Skeletal muscle cell (primary cell): ENCODE measurements at regions not wholly inside any gene's neighbourhood (a gene's known extent, or its start where the extent isn't known, plus 50 kb on each side); places are given as distances from the start of the nearest gene placed in this dataset.

ENCODE experiments used
- DNase-seq: peaks from one replicate; pipeline ENCODE4 v3.0.0-alpha.2; 2010; ENCODE audit warnings: low read depth
- H3K4me3 ChIP-seq: 2 replicates; pipeline ENCODE4 v1.5.1; 2011; ENCODE audit warnings: low read depth, mild to moderate bottlenecking, control low read depth, low read length, moderate library complexity

- no peak overlapping the region for H3K4me3 ChIP-seq
Measured at GRCh38 chr14:26213846-26214575, 383.8 kb downstream of the NOVA1 start.

GRCh38 chr14:26209699-26210098, 388.1 kb downstream of the NOVA1 start:
- DNase-seq = no peak
- H3K4me3 ChIP-seq = no peak overlapping the region

More at GRCh38 chr14:26213846-26214575, 383.8 kb downstream of the NOVA1 start:
- DNase-seq = no peak

GRCh38 chr14:26206640-26207039, 391.2 kb downstream of the NOVA1 start:
- no peak overlapping the region for H3K4me3 ChIP-seq
- DNase-seq = no peak

GRCh38 chr14:26204728-26205479, 392.9 kb downstream of the NOVA1 start:
- no peak for DNase-seq
- H3K4me3 ChIP-seq = peak overlapping the region; percentile 43

- DNase-seq = no peak
- peak overlapping the region; percentile 43 for H3K4me3 ChIP-seq
Measured at GRCh38 chr14:26204366-26204727, 393.5 kb downstream of the NOVA1 start.

GRCh38 chr14:26200687-26201086, 397.1 kb downstream of the NOVA1 start:
- H3K4me3 ChIP-seq = no peak overlapping the region
- DNase-seq = peak; percentile 40

- no peak overlapping the region for H3K4me3 ChIP-seq
- DNase-seq = peak; percentile 64
Measured at GRCh38 chr14:26199590-26200370, 398.1 kb downstream of the NOVA1 start.

GRCh38 chr14:26199096-26199495, 398.7 kb downstream of the NOVA1 start:
- H3K4me3 ChIP-seq = no peak overlapping the region
- DNase-seq = no peak

- H3K4me3 ChIP-seq = no peak overlapping the region
- no peak for DNase-seq
Measured at GRCh38 chr14:26194816-26195215, 403.0 kb downstream of the NOVA1 start.

- no peak overlapping the region for H3K4me3 ChIP-seq
- no peak for DNase-seq
Measured at GRCh38 chr14:26191671-26192070, 406.2 kb downstream of the NOVA1 start.

GRCh38 chr14:26191123-26191522, 406.7 kb downstream of the NOVA1 start:
- no peak overlapping the region for H3K4me3 ChIP-seq
- DNase-seq = no peak

GRCh38 chr14:26190646-26191045, 407.2 kb downstream of the NOVA1 start:
- no peak for DNase-seq
- H3K4me3 ChIP-seq = no peak overlapping the region

GRCh38 chr14:26187996-26188620, 409.7 kb downstream of the NOVA1 start:
- DNase-seq = peak; percentile 67
- no peak overlapping the region for H3K4me3 ChIP-seq

- no peak for DNase-seq
Measured at GRCh38 chr14:26180221-26180620, 417.6 kb downstream of the NOVA1 start.

GRCh38 chr14:26175658-26176057, 422.2 kb downstream of the NOVA1 start:
- no peak for DNase-seq

More at GRCh38 chr14:26180221-26180620, 417.6 kb downstream of the NOVA1 start:
- no peak overlapping the region for H3K4me3 ChIP-seq

GRCh38 chr14:26174395-26174794, 423.4 kb downstream of the NOVA1 start:
- DNase-seq = no peak
- no peak overlapping the region for H3K4me3 ChIP-seq

More at GRCh38 chr14:26175658-26176057, 422.2 kb downstream of the NOVA1 start:
- no peak overlapping the region for H3K4me3 ChIP-seq

GRCh38 chr14:26173581-26174110, 424.2 kb downstream of the NOVA1 start:
- DNase-seq = no peak
- no peak overlapping the region for H3K4me3 ChIP-seq

GRCh38 chr14:26172396-26172795, 425.4 kb downstream of the NOVA1 start:
- DNase-seq = no peak
- no peak overlapping the region for H3K4me3 ChIP-seq

GRCh38 chr14:26170885-26171284, 426.9 kb downstream of the NOVA1 start:
- no peak for DNase-seq
- H3K4me3 ChIP-seq = no peak overlapping the region
